ENCODE measurements at regions not wholly inside any gene's neighbourhood (a gene's known extent, or its start where the extent isn't known, plus 50 kb on each side); places are given as distances from the start of the nearest gene placed in this dataset.

- TF ChIP-seq, protein P1, sequence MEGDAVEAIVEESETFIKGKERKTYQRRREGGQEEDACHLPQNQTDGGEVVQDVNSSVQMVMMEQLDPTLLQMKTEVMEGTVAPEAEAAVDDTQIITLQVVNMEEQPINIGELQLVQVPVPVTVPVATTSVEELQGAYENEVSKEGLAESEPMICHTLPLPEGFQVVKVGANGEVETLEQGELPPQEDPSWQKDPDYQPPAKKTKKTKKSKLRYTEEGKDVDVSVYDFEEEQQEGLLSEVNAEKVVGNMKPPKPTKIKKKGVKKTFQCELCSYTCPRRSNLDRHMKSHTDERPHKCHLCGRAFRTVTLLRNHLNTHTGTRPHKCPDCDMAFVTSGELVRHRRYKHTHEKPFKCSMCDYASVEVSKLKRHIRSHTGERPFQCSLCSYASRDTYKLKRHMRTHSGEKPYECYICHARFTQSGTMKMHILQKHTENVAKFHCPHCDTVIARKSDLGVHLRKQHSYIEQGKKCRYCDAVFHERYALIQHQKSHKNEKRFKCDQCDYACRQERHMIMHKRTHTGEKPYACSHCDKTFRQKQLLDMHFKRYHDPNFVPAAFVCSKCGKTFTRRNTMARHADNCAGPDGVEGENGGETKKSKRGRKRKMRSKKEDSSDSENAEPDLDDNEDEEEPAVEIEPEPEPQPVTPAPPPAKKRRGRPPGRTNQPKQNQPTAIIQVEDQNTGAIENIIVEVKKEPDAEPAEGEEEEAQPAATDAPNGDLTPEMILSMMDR (conservative IDR thresholded peaks at IDR 0.05; ENCODE audit: low read depth, low read length), result no peak
- Histone ChIP-seq H3K79me2 (ENCODE audit: insufficient read depth, low read depth) (no peaks in the 10 kb centered on the region), H2AFZ (ENCODE audit: low read depth) (no peak overlapping the region), H4K20me1 (ENCODE audit: insufficient read depth) (no peaks in the 10 kb centered on the region), H3K4me1 (ENCODE audit: low read depth, poor library complexity, severe bottlenecking) (peaks cover 7% of the 10 kb centered on the region), H3K36me3 (ENCODE audit: insufficient read depth) (no peaks in the 10 kb centered on the region), H3K4me2 (no peak overlapping the region), H3K4me3 (IDR thresholded peaks at IDR 0.05; ENCODE audit: insufficient read depth, low read depth, low read length) (no peak overlapping the region), H3K27me3 (ENCODE audit: insufficient read depth, low read depth) (no peaks in the 10 kb centered on the region), H3K27ac (no peak overlapping the region), H3K9ac (no peak overlapping the region)
These were observed 96.1 kb upstream of the IRX2 start for GRCh38 chr5:2847608-2848007.

GRCh38 chr5:2841208-2841607, 89.7 kb upstream of the IRX2 start:
- H3K27ac ChIP-seq, result peak overlapping the region; percentile 65
- no peaks in the 10 kb centered on the region for H4K20me1 ChIP-seq (ENCODE audit: insufficient read depth)
- H3K79me2 ChIP-seq (ENCODE audit: insufficient read depth, low read depth), result no peaks in the 10 kb centered on the region
- H3K36me3 ChIP-seq (ENCODE audit: insufficient read depth), result no peaks in the 10 kb centered on the region
- peak overlapping the region; percentile 18; the same call in 1 of the 2 replicates for H2AFZ ChIP-seq (ENCODE audit: low read depth)
- H3K9ac ChIP-seq, result no peak overlapping the region
- no peaks in the 10 kb centered on the region for H3K27me3 ChIP-seq (ENCODE audit: insufficient read depth, low read depth)
- TF ChIP-seq, protein P1 (conservative IDR thresholded peaks at IDR 0.05; ENCODE audit: low read depth, low read length), result no peak
- H3K4me3 ChIP-seq (IDR thresholded peaks at IDR 0.05; ENCODE audit: insufficient read depth, low read depth, low read length), result no peak overlapping the region
- peak overlapping the region; percentile 37 for H3K4me2 ChIP-seq
- H3K4me1 ChIP-seq (ENCODE audit: low read depth, poor library complexity, severe bottlenecking), result peaks cover 31% of the 10 kb centered on the region

- Histone ChIP-seq H3K4me2 (peak overlapping the region; percentile 37), H3K9ac (no peak overlapping the region), H3K27ac (peak overlapping the region; percentile 65)
These were observed 89.0 kb upstream of the IRX2 start for GRCh38 chr5:2840372-2840915.

DNA sequence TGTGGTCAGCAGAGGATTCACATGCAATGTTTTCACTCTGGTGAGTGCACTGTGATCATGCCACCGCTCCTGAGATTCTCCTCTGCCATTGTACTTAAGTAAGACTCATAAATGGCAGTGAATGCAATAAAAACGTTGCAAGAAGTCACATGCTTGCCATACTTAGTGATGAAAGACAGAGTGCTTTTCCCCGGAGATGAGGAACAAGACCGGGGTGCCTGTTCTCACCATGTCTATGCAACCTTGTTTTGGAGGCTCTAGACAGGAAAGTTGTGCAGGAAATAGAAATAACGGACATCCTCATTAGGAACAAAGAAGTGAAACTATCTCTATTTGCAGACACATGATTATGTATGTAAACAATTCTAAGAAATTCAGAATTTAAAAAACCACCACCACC, 84.7 kb upstream of the IRX2 start:
- TF ChIP-seq, protein P1 (conservative IDR thresholded peaks at IDR 0.05; ENCODE audit: low read depth, low read length), result no peak
- Histone ChIP-seq H2AFZ (ENCODE audit: low read depth) (no peak overlapping the region), H3K36me3 (ENCODE audit: insufficient read depth) (no peaks in the 10 kb centered on the region), H3K4me3 (IDR thresholded peaks at IDR 0.05; ENCODE audit: insufficient read depth, low read depth, low read length) (no peak overlapping the region), H3K9ac (no peak overlapping the region), H3K4me2 (no peak overlapping the region), H3K79me2 (ENCODE audit: insufficient read depth, low read depth) (no peaks in the 10 kb centered on the region), H3K27ac (no peak overlapping the region), H3K27me3 (ENCODE audit: insufficient read depth, low read depth) (no peaks in the 10 kb centered on the region), H4K20me1 (ENCODE audit: insufficient read depth) (no peaks in the 10 kb centered on the region), H3K4me1 (ENCODE audit: low read depth, poor library complexity, severe bottlenecking) (peaks cover 11% of the 10 kb centered on the region)

More at GRCh38 chr5:2840372-2840915, 89.0 kb upstream of the IRX2 start:
- TF ChIP-seq, protein P1 (conservative IDR thresholded peaks at IDR 0.05; ENCODE audit: low read depth, low read length), result no peak
- H2AFZ ChIP-seq (ENCODE audit: low read depth), result peak overlapping the region; percentile 18; the same call in 1 of the 2 replicates
- no peaks in the 10 kb centered on the region for H3K79me2 ChIP-seq (ENCODE audit: insufficient read depth, low read depth)
- peaks cover 30% of the 10 kb centered on the region for H3K4me1 ChIP-seq (ENCODE audit: low read depth, poor library complexity, severe bottlenecking)
- H3K36me3 ChIP-seq (ENCODE audit: insufficient read depth), result no peaks in the 10 kb centered on the region
- no peaks in the 10 kb centered on the region for H3K27me3 ChIP-seq (ENCODE audit: insufficient read depth, low read depth)
- H4K20me1 ChIP-seq (ENCODE audit: insufficient read depth), result no peaks in the 10 kb centered on the region
- H3K4me3 ChIP-seq (IDR thresholded peaks at IDR 0.05; ENCODE audit: insufficient read depth, low read depth, low read length), result no peak overlapping the region

All from KMS-11 (cell line).